Activated naive CD4-positive, alpha-beta T cell treated with anti-CD3 and anti-CD28 coated beads, Interleukin-2, amount 50 U/mL, for 24 hours (primary cell): ENCODE measurements at regions not wholly inside any gene's neighbourhood (a gene's known extent, or its start where the extent isn't known, plus 50 kb on each side); places are given as distances from the start of the nearest gene placed in this dataset.

Experiments
- H3K27ac Mint-ChIP-seq: one replicate; pipeline ENCODE4 v1.8.0; 2021; ENCODE audit warnings: mild to moderate bottlenecking, mixed read lengths
- H3K27me3 Mint-ChIP-seq: one replicate; pipeline ENCODE4 v1.8.0; 2021; ENCODE audit warnings: mixed read lengths
- H3K36me3 Mint-ChIP-seq: one replicate; pipeline ENCODE4 v1.8.0; 2021; ENCODE audit warnings: mixed read lengths
- H3K4me1 Mint-ChIP-seq: one replicate; pipeline ENCODE4 v1.8.0; 2021; ENCODE audit warnings: mixed read lengths
- H3K4me3 Mint-ChIP-seq: one replicate; pipeline ENCODE4 v1.8.0; 2021; ENCODE audit warnings: mild to moderate bottlenecking, mixed read lengths
- H3K9me3 Mint-ChIP-seq: one replicate; pipeline ENCODE4 v1.8.0; 2021; ENCODE audit warnings: mixed read lengths

DNA sequence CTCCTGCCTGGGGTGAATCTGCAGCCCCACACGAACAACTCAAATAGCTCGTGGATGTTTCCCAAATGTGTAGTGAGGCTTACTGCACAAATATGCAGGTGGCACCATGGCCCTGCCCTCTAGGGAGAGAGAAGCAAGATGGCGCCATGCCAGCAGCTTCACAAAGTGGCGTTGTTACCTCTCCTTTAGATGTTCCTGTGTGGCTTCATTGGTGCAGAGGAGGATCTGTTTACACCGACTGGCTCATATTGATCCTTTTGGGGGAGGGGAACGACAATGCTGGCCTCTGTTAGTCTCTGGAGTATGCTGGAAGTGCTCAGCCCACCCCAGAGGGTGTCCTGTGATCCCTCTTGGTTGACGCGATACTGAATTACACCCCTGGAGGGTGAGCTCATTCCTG, 99.5 kb upstream of the GATA6 start:
- Mint-ChIP-seq H3K27me3 (no peaks in the 10 kb centered on the region), H3K4me3 (no peak overlapping the region), H3K36me3 (no peaks in the 10 kb centered on the region), H3K4me1 (no peaks in the 10 kb centered on the region), H3K27ac (no peak overlapping the region), H3K9me3 (no peaks in the 10 kb centered on the region)

DNA sequence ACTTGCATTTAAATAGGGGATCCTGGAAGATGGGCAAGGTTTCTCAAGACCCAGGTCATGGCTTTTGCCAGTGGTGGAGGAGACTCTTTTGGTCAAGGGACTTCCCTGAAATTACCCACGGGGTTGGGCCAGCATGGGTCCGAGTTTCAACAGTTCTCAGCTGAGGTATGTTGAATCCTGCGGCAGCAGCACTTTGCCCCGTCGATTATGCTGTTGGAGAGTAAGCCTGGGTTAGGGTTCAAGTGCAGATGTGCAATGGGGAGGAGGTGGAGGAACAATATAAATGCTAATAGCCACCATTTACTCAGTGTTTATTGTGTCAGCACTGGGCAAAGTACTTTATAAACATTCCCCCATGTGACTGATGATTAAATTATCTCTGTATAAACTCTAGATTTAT, 96.0 kb upstream of the GATA6 start:
- Mint-ChIP-seq H3K9me3 (no peaks in the 10 kb centered on the region), H3K27ac (no peak overlapping the region), H3K4me3 (no peak overlapping the region), H3K36me3 (no peaks in the 10 kb centered on the region), H3K27me3 (no peaks in the 10 kb centered on the region), H3K4me1 (no peaks in the 10 kb centered on the region)

DNA sequence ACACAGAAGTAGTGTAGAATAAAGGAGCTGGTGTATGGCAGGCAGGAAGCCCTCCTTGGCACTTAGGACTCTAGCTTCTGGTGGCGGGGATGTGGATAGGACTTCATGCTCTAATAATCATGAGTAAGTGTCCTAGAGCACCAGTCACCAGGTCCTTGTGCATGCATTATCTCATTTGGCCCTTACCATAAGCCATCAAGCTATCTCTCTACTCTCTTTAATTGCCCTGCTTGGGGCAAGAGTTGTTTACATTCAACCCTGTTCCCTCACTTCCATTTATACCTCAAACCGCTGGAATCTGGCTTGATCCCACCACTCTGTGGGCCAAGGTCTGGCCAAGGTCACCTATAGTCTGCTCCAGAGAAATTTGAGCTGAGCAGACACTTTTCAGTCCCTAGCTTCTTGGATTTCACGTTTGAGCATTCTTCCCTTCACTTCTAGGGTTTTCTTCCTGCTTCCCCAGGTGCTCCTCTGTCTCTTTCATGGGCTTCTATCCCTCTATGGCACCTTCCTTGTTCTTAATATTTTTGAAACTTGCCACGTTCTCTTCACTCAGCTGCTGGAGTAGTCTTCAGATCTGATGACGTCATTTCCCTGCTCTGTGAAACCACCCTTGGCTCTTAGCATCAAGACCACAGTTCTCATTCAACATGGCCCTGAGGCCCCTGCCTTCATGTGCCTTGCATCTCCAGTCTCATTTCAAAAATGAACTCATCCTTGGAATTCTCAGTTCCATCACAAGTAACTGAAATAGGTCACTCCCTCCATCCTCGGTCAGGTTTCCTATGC, 94.9 kb upstream of the GATA6 start:
- no peaks in the 10 kb centered on the region for H3K9me3 Mint-ChIP-seq

DNA sequence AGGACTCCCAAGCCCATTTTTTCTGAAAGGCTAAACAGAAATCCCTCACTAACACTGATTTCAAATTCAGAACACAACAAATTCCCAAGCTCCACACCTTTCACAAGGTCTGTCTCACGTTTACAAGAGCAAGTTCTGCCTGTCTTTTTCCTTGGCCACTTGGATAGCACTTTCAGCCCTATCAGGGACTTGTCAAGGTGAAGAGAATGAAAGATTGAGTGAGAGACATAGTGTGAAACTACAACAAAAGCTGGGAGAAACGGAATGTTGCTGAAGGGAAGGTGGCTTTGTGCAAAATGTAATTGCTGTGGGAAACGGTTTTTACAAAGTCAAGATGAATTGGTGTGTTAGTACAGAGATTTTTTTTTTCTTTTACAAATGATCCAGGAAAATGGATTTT, 89.4 kb upstream of the GATA6 start:
- no peaks in the 10 kb centered on the region for H3K36me3 Mint-ChIP-seq

More for the DNA sequence above, 94.9 kb upstream of the GATA6 start:
- Mint-ChIP-seq H3K27me3 (no peaks in the 10 kb centered on the region), H3K36me3 (no peaks in the 10 kb centered on the region), H3K4me1 (no peaks in the 10 kb centered on the region), H3K4me3 (no peak overlapping the region), H3K27ac (no peak overlapping the region)

DNA sequence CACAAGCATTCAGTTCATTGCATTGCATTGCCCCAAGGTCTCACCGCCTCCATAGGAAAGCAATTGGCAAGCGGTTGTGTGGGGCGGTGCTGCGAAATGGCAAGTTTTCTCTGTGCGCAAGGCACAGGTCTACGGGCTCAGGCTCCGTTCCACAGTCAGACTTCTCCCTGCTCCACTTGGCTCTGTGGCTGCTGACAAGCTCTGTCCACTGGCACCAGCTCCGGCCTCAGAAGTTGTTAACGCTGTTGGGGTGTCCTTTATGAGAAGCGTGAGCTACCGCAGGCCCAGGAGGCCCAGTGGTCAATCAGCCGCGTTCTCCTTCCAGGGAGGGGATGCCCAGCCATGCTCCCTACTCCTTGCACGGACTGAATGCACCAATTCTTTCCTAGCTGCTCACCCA, 87.0 kb upstream of the GATA6 start:
- Mint-ChIP-seq H3K9me3 (no peaks in the 10 kb centered on the region), H3K27ac (no peak overlapping the region), H3K36me3 (no peaks in the 10 kb centered on the region), H3K27me3 (no peaks in the 10 kb centered on the region), H3K4me3 (no peak overlapping the region), H3K4me1 (no peaks in the 10 kb centered on the region)

More for the DNA sequence above, 89.4 kb upstream of the GATA6 start:
- no peak overlapping the region for H3K4me3 Mint-ChIP-seq
- no peaks in the 10 kb centered on the region for H3K4me1 Mint-ChIP-seq
- H3K27ac Mint-ChIP-seq, result no peak overlapping the region
- H3K27me3 Mint-ChIP-seq, result no peaks in the 10 kb centered on the region
- H3K9me3 Mint-ChIP-seq, result no peaks in the 10 kb centered on the region

DNA sequence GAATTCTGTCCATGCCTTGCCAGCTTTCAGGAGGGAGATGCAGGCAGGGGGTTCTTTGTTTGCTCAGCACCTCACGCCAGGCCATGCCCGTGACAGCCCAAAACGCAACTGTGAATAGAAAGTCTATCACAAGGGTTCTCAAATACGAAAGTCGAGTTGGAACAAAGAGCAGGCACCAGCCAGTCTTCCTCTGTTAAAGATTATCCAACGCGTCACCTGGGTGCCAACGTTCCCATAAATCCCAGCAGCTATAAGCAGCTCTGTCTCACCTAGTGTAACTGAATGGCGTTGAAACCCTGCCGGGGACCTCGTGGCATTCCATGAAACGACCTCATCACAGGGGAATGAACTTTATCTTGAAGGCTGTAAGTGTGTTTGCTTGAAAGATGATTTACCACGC, 84.8 kb upstream of the GATA6 start:
- no peaks in the 10 kb centered on the region for H3K4me1 Mint-ChIP-seq
- no peaks in the 10 kb centered on the region for H3K36me3 Mint-ChIP-seq

DNA sequence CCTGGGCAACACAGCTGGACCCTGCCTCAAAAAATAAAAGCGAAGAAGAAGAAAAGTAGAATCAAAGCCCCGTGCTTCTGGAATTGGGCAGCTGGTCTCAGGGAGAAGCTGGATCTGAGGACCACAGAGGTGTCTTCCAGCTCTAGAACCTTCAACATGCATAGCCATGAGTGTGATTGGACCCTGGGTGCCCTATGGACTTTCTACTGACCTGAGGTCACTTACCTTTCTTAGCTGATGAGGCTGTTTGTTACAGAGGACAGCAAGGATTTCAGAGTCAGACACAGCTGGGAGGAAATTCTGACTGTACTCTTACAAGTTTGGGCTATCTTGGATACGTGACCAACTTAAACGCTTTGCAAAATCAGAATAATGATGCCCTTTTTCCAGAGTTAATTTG, 82.4 kb upstream of the GATA6 start:
- H3K4me3 Mint-ChIP-seq, result no peak overlapping the region
- no peaks in the 10 kb centered on the region for H3K27me3 Mint-ChIP-seq
- H3K9me3 Mint-ChIP-seq, result no peaks in the 10 kb centered on the region
- H3K27ac Mint-ChIP-seq, result no peak overlapping the region
- H3K36me3 Mint-ChIP-seq, result no peaks in the 10 kb centered on the region
- no peaks in the 10 kb centered on the region for H3K4me1 Mint-ChIP-seq

More for the DNA sequence above, 84.8 kb upstream of the GATA6 start:
- H3K27me3 Mint-ChIP-seq, result no peaks in the 10 kb centered on the region
- H3K4me3 Mint-ChIP-seq, result no peak overlapping the region
- H3K9me3 Mint-ChIP-seq, result no peaks in the 10 kb centered on the region
- H3K27ac Mint-ChIP-seq, result no peak overlapping the region

DNA sequence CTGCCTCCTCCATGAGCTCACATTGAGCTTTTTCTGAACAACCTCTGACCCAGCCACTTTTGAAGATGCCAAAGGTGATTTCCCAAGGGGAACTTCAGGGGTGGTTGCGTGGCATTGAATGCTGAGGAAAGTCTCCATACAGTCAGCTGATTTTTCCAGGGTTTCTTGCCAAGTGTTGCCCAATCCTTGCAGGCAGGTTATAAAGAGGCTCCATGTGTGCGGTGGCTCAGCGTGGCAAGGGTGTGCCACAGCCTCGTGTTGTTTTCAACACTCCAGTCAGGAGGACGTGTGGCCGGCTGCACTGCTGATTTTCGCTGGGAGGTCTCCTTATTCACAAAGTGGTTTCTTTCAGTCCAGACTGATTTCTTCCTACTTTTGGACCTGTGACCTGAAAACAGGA, 81.4 kb upstream of the GATA6 start:
- H3K27ac Mint-ChIP-seq, result no peak overlapping the region
- no peak overlapping the region for H3K4me3 Mint-ChIP-seq
- H3K4me1 Mint-ChIP-seq, result no peaks in the 10 kb centered on the region
- H3K27me3 Mint-ChIP-seq, result no peaks in the 10 kb centered on the region
- no peaks in the 10 kb centered on the region for H3K36me3 Mint-ChIP-seq
- no peaks in the 10 kb centered on the region for H3K9me3 Mint-ChIP-seq

DNA sequence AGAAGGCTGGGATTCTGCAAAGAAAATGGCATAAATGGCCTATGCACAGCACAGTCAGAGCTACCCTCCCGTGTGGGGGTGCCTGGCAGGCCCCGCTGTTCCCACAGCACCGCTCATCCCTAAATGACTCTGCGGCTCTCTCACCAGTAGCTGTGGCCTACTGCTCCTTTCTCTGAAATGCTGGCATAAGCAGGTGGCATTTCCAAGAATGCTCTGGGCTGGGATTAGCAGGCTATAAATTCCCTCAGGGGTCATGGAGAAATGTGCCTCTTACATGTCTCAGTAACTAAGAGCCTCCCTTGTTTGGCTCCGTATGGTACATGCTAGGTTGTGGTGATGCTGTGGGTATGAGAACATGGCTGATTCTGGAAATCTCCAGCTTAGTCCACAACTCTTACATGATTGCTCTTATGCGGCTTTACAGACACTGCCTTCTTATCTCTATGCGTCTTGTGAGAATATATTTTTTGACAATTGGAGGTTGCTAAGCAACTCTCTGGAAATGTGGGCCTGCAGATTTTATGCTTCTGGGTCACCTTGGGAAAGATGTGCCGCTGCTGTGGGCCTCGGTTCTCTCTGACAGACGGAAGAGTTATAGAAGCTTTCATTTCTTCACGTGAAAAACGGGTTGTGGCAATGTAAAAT, 80.3 kb upstream of the GATA6 start:
- Mint-ChIP-seq H3K4me3 (no peak overlapping the region), H3K9me3 (no peaks in the 10 kb centered on the region), H3K27me3 (no peaks in the 10 kb centered on the region), H3K4me1 (no peaks in the 10 kb centered on the region), H3K36me3 (no peaks in the 10 kb centered on the region), H3K27ac (no peak overlapping the region)

DNA sequence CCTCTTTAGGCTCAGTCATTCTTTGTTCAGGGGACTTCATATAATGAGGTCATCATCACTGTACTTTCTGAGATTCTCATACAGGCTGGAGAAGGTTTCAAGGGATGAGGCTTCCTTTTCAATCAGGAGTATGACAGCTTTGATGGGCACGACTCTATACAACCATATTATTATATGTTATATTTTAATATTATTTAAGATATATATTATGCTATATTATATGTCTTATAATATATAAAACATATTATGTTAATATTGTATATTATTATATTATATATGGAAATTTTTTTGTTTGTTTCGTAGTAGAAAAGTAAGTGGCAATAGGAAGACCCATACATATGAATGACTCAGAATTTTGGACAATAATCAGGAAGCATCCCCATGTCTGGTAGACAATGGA, 78.0 kb upstream of the GATA6 start:
- Mint-ChIP-seq H3K27ac (no peak overlapping the region), H3K4me1 (no peaks in the 10 kb centered on the region), H3K4me3 (no peak overlapping the region), H3K27me3 (peaks cover 3% of the 10 kb centered on the region), H3K9me3 (no peaks in the 10 kb centered on the region), H3K36me3 (no peaks in the 10 kb centered on the region)

DNA sequence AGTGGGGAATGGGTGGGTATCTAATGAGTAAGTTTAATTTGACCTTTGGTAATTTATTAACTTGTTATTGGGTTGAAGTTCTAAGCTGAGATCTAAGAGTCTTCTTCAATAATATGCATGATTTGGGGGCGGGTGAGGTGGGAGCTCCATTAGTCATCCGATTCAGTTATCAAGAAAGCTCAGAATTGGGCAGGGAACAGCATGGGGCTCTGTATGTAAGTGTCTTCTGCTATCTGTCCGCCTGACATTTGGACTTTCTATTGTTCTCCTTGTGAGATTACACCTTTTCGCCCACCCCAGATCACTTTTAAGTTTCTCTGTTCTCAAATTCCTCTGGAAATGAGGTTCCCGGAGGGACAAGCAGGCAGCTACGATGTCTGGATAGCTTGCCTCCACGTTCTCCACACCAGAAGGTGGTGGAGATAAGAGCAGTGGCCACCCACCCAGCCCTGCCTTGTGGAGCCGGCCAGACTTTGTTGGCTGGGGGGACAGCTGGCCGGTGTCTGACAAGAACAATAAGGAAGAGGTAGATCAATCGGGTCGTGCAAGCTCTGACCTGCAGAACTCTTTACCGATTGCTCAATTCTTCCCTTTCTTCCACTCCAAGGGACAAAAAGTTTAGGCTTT, 75.5 kb upstream of the GATA6 start:
- Mint-ChIP-seq H3K9me3 (no peaks in the 10 kb centered on the region), H3K4me3 (no peak overlapping the region), H3K27me3 (peaks cover 3% of the 10 kb centered on the region), H3K36me3 (no peaks in the 10 kb centered on the region), H3K4me1 (no peaks in the 10 kb centered on the region), H3K27ac (no peak overlapping the region)

DNA sequence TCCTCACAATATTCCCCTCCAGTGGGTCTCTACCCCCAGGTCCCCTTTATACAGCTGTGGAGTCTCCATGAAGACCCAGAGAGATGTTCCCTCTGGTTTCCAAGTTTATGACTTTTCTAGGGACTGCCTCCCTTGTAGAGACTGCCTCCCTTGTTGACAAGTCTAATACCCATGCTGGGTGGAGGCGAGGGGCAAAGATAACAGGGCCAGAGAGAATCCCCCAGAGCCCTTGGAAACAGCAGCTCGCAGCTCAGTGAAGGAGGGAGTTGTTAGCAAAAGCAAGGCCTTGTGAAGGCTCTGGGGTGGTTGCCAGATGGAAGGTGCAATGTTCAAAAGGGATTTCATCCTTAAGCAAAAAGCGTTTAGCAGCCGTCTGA, 75.0 kb upstream of the GATA6 start:
- Mint-ChIP-seq H3K27me3 (peaks cover 3% of the 10 kb centered on the region), H3K27ac (no peak overlapping the region), H3K9me3 (no peaks in the 10 kb centered on the region), H3K4me1 (no peaks in the 10 kb centered on the region), H3K36me3 (no peaks in the 10 kb centered on the region), H3K4me3 (no peak overlapping the region)

DNA sequence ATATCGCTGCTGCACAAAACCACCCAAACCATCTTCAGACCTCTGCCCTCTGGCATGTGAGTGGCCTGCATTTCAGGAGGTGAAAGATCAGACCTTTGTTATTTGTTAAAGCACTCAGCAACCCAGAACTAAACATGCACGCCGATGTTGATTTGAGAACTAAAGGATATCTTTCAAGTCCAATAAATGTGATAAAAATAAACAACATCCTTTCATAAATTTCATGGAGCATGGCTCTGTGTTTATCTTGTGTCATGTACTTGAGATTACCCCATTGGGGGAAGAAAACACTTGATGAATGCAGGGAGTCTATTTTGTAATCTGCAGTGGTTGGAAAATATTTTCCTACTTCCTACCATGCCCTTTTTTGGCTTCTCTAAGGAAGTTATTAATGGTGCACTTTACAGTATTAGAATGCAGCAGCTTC, 70.8 kb upstream of the GATA6 start:
- Mint-ChIP-seq H3K27ac (no peak overlapping the region), H3K36me3 (no peaks in the 10 kb centered on the region)

DNA sequence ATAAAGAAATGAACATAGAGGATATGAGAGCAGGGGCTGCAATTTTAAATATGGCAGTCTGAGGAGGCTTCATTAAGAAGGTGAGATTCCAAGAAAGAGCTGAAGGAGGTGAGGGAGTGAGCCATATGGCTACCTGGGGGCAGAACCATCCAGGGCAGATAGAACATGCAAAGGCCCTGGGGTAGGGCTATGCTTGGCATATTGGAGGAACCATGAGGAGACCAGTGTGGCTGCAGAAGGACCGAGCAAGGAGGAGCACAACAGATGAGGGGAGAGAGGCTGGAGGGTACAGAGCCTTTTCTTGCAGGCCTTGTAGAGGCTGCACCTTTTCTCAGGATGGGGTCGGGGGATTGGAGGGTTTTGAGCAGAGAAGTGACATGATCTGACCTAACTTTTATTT, 69.5 kb upstream of the GATA6 start:
- Mint-ChIP-seq H3K36me3 (no peaks in the 10 kb centered on the region), H3K4me1 (no peaks in the 10 kb centered on the region), H3K27ac (no peak overlapping the region), H3K27me3 (no peaks in the 10 kb centered on the region), H3K4me3 (no peak overlapping the region), H3K9me3 (no peaks in the 10 kb centered on the region)

More for the DNA sequence above, 70.8 kb upstream of the GATA6 start:
- no peaks in the 10 kb centered on the region for H3K9me3 Mint-ChIP-seq
- peaks cover 3% of the 10 kb centered on the region for H3K27me3 Mint-ChIP-seq
- no peaks in the 10 kb centered on the region for H3K4me1 Mint-ChIP-seq
- no peak overlapping the region for H3K4me3 Mint-ChIP-seq

DNA sequence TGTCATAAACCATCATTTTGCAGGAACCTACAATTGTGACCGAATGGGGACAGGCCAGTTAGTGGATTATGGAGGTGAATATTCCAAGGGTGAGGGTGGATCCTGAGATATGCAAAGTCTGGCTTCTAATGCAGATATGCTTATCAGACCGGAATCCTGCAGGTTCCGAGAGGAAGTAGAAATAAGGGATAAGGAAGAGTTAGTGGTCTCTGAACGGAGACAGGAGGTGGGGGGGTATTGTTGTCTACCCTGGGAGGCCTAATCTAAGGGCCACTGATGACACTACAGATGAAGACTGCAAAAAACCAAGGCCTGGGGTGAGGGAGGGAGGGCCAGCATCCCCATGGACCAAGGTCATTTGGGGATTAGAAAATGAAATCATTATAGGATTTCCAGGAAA, 67.7 kb upstream of the GATA6 start:
- Mint-ChIP-seq H3K4me1 (no peaks in the 10 kb centered on the region), H3K36me3 (no peaks in the 10 kb centered on the region), H3K9me3 (no peaks in the 10 kb centered on the region), H3K27ac (no peak overlapping the region), H3K4me3 (no peak overlapping the region), H3K27me3 (no peaks in the 10 kb centered on the region)

DNA sequence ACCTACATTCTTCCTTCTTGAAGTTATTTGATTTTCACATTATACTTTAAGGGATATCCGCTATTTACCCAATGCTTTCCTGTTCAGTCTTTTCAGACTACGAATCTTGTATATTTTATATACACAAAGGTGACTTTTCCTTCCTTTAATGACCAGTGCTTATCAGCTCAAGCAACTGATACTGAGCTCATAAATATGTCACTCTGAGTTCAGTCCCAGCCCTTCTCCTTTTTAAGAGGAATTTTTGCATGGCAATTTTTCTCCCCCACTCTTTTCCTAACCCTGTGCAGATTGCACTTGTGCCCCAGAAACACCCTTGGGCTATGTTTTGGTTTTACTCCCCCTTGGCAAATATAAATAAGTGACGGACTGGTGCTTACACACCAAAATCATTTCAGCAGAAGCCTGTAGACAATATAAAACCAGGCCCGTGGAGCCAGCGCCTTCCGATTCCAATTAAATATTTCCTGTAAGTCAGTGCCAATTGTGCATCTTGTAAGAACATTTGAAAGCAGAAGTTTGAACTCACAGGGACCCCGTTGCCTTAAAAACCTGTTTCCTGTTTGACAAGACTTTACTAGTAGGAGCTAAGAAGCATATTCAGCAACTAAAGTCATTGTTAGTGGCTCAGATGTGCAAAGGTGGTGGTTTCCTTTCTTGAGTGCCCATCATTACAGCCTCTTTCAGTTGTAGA, 66.3 kb upstream of the GATA6 start:
- Mint-ChIP-seq H3K36me3 (no peaks in the 10 kb centered on the region), H3K4me3 (no peak overlapping the region), H3K4me1 (no peaks in the 10 kb centered on the region), H3K27ac (no peak overlapping the region), H3K27me3 (no peaks in the 10 kb centered on the region), H3K9me3 (no peaks in the 10 kb centered on the region)
